OCI-LY3 (cell line): ENCODE measurements at regions not wholly inside any gene's neighbourhood (a gene's known extent, or its start where the extent isn't known, plus 50 kb on each side); places are given as distances from the start of the nearest gene placed in this dataset.

Experiments used
- CTCF ChIP-seq: fragments of 200-600, 300-600 bp; sonication (generic); IDR thresholded peaks from 2 replicates; pipeline ENCODE4 v1.5.1; 2014; ENCODE audit warnings: antibody characterized with exemption, low read length, low read depth
- EZH2phosphoT487 ChIP-seq: fragments of 200-600 bp; shearing (Covaris generic); IDR thresholded peaks from 2 replicates; pipeline ENCODE4 v1.6.1; 2018; ENCODE audit warnings: antibody characterized with exemption, mixed run types, low read depth

GRCh38 chr1:81443288-81443687 is 357.4 kb upstream of the ADGRL2 start:
- no peak for TF ChIP-seq CTCF
- no peak for TF ChIP-seq EZH2phosphoT487
